SHP77 treated with DMSO at 0.1 percent for 48 hours (cell line): ENCODE measurements at regions not wholly inside any gene's neighbourhood (a gene's known extent, or its start where the extent isn't known, plus 50 kb on each side); places are given as distances from the start of the nearest gene placed in this dataset.
"Not testable (repeated sequence)": the region's sequence is repeated elsewhere in the genome, so short reads cannot be mapped to it uniquely, and the experiment has no call there.

Experiments
- DNase-seq: peaks from one replicate; lab custom pipeline; 2025; lab: John Stamatoyannopoulos, UW

DNA sequence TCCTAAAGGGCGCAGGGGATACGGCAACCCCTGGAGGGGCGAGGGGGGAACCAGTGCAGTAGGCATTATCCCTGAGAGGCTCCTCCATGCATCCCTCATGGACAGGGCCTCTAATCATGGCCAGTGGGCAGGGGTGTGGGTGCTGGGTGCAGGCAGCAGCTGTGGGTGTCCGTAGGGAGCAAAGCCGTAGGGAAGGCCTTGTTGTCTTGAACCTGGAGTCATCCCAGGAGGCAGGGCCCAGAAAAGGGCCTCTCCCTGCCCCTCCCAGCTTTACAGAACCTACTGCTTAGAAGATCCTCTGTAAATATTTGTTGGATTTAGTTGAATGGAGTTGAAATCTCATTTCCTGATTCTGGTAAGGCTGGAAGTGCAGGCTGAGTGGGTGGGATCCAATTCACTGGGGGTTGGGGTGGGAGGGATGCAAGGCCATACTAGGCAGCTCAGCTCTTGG, 207.0 kb upstream of the HAAO start:
- no peak for DNase-seq

DNA sequence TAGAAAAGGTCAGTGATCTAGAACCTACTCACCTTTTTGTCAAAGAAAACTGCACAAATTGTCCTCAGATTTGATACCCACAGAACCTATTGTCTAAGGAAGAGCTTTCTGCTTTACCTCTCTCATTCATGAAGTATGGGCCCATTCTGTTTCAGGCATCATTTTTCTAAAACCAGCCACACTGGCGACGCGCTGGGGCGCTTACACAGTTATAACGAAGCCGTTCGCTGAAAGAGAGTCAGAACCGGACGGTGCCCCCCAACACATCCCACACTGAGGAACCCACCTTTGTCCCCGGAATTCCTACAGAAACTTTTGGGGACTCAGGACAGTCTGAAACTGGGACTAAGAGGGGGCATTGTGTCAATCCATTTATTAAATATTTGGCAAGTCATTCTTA, 206.3 kb upstream of the HAAO start:
- no peak for DNase-seq

DNA sequence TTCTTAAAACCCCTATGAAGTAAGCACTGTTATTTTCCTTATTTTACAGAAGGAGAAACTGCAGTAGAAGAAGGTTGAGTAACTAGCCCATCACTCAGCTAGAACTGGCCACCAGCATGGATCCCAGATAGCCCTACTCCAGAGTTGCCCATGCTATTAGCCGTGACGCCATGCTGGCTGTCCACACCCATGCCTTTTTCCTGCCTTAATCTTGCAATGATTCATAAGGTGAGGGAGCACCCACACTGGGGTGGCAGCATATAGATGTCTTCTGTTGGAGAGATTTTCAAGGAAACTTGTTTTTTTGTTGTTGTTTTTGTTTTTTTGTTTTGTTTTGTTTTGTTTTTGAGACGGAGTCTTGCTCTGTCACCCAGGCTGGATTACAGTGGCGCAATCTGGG, 204.1 kb upstream of the HAAO start:
- no peak for DNase-seq

DNA sequence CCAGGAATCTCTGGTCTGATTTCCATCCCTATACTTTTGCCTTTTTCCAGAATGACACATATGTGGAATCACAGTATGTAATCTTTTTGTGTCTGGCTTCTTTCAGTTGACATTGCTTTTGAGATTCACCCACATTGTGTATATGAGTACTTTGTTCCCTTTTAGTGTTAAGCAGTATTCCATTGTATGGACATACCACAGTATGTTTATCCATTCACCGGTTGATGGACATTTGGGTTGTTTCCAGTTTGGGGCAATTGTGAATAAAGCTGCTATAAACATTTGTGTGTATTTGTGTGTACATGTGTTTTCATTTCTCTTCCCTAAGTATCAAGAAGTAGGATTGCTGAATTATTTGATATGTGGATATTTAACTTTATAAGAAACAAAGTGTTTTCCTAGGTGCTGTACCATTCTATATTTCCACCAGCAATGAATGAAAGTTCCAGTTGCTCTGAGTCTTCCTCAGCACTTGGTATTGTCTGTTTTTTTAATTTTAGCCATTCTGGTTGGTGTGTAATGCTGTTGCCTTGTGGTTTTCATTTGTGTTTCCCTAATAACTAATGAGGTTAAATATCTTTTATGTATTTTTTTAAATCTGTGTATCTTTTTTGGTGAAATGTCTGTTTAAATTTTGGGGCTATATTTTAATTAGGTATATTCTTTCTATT, 203.5 kb upstream of the HAAO start:
- DNase-seq: no peak

DNA sequence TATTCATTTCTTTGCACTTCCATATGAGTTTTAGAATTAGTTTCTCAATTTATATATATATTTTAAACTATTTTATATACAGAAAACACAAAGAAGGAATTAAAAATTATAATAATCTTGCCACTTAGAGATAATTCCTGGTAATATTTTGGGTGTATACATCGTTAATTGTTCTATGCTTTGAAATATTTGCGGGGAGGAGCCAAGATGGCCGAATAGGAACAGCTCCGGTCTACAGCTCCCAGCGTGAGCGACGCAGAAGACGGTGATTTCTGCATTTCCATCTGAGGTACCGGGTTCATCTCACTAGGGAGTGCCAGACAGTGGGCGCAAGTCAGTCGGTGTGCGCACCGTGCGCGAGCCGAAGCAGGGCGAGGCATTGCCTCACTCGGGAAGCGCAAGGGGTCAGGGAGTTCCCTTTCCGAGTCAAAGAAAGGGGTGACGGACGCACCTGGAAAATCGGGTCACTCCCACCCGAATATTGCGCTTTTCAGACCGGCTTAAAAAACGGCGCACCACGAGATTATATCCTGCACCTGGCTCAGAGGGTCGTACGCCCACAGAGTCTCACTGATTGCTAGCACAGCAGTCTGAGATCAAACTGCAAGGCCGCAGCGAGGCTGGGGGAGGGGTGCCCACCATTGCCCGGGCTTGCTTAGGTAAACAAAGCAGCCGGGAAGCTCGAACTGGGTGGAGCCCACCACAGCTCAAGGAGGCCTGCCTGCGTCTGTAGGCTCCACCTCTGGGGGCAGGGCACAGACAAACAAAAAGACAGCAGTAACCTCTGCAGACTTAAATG, 197.1 kb upstream of the HAAO start:
- not testable (repeated sequence) for DNase-seq

DNA sequence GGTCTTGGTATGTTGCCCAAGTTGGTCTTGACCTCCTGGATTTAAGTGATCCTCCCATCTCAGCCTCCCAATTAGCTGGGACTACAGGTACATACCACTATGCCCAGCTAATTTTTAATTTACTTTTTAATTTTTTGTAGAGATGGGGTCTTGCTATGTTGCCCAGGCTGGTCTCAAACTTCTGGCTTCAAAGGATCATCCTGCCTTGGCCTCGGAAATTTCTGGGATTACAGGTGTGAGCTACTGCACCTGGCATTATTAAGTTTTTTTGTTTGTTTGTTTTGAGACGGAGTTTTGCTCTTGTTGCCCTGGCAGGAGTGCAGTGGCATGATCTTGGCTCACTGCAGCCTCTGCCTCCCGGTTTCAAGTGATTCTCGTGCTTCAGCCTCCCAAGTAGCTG, 195.7 kb upstream of the HAAO start:
- DNase-seq: not testable (repeated sequence)

DNA sequence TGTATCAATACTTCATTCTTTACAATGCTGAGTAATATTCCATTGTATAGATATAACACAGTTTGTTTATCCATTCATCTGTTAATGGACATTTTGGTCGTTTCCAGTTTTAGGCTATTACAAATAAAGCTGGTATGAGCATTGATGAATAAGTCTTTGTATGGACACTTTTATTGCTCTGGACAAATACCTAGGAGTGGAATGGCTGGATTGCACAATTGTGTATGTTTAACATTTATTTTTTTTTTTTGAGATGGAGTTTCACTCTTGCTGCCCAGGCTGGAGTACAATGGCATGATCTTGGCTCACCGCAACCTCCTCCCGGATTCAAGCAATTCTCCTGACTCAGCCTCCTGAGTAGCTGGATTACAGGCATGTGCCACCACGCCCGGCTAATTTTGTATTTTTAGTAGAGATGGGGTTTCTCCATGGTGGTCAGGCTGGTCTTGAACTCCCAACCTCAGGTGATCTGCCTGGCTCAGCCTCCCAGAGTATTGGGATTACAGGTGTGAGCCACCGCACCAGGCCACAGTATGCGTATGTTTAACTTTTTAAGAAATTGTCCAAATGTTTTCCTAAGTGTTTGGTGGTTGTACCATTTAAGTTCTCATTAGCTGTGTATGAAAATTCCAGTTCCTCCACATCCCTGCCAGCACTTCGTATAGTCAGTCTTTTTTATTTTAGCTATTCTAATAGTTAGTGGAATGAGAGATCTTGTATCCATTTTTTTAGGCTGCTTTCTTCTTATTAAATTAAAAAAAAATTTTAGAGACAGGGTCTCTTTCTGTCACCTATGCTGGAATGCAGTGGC, 194.9 kb upstream of the HAAO start:
- DNase-seq: no peak

DNA sequence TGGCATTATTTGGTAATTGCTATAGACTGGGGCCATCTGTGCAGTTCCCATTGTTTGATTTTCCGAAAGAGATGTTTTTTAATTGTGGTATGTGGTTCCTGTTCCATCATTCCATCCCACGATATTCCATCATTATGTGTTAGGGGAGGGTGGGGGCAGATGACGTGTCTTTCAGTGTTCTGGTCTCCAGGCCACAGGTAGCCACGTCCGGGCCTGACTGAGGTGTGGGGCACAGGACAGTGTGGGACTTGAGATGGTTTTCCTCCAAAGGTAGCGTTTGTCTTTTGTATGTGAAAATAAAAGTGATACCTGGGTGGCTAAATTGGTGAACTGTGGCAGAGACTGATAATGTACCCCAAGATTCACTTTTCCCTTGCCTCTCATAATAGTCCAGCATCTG, 192.2 kb upstream of the HAAO start:
- DNase-seq: no peak

DNA sequence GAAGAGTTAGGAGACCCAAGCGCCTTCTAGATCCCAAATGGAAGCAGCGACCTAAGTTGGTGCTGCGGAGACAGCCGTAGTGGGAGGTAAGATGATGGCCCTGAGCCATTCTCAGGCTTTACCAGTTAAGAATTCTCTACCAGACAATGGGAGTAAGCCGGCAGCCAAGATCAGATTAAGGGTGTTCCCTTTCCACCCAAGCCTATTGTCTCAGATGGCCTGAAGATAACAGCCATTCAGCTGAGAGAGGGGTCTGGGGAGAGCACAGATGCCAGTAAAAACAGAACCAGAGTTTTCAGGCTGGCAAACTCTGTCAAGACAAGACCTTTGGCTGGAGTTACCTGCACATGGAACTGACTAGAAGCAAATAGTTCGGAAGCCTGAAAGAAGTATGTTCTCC, 191.7 kb upstream of the HAAO start:
- DNase-seq: no peak

DNA sequence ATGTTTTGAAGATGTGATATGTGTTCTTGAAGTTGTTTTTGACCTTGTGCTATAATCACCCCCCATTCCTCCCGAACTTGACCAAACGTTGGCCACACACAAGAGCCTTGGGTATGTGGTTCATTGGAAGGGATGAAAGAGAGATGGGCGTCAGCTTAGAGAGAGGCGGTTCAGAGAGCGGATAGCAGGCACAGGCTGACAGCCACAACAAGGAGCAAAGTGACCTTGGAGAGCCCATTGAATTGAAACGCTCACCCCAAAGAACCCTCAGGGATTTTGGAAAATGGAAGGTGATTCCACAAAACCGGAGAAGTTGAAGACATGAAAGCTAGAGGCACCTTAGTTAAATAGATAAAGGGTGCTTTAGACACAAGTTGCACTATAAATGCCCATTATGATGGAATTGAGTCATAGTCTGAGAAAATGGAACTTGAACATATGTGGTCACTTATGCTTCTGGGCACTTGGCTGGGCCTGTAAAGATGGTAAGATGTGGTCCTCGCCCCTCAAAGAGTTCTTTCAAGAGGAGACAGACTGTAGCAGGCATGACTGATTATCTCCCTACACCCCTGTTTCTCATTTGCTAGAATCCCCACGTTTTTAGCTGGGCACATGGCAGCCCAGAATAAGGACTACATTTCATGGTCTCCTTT, 188.5 kb upstream of the HAAO start:
- DNase-seq: no peak

DNA sequence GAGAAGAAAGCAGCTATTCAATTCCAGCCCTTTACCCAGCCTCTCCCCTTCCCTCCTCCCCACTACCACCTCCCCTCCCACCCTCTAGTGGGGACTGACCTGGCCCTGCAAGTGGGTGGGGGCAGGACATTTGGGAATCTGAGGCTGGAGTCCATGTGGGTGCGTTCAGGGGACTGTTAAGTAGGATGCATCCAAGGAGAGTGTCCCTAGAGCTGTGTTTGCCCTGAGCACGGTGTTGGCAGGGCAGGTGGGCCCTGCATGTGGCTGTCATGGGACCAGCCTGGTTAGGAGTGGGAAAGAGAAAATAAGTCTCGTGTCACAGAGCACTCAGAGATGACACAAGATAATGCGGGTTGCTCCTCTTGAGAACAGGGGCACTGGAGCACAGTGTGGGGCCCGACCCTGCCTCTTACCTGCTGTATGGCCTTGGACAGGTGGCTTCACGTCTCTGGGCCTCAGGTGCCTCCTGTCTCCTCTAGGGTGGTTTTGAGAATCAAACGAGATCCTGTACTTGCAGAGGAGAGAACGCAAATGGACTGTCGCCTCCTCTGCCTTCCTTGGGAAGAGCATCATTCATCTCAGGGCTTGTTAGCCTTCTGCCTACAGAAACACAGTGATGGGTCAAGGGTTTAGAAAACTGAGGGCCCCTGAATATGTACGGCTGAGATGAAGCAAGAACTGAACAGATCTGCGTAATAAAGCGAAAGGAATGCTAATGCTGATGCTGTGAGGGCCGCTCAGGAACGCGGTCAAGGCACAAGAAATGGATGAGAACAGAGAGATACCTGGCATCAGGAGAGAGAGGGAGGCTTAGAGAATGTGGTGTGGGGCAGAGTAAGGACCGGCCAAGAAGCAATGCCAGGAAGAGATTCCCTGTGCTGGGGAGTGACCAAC, 187.7 kb upstream of the HAAO start:
- DNase-seq: no peak

DNA sequence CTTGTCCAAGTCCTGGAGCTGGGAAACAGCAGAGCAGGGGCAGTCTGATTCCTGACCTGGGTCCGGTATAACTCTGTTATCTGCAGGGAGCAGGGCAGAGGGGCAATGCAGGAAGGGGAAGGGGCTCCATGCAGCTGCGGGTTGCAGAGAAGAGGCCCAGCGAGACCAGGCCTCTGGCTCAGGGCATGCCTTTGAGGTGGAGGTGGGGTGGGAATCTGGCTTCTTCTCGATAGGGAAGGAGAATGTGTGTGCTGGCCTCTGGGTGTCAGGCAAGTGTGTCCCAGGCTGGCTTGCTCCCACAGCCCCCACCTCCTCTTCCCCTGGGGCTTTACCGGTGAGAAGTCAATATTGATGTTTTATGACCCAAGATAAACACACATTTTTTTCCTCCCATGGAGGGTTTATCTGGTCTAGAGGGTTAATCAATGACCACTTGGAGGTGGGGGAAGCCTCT, 187.1 kb upstream of the HAAO start:
- DNase-seq: no peak

DNA sequence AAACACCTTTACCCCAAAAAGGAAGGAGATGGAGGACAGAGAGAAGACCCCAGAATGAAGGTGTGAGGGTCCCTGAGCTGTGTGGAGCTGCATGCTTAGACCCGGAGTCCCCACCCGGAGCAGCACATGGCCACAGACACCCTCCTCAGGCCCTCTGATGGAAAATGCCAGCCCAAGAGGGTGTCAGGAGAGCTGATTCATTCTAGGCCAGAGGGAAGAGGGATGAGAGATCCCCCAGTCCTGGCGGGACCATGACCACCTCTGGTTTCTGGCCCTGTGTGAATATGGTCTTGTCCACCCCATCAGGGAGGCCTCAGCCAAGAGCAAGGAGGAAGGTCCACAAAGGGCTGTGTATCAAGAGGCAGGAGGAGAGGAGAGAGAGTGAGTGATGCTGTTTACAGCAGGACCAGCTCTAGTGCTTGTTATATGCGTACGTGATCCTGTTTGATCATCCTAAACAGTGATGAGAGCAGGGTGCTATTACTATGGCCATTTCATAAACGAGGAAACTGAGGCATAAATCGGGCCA, 186.6 kb upstream of the HAAO start:
- DNase-seq: no peak

DNA sequence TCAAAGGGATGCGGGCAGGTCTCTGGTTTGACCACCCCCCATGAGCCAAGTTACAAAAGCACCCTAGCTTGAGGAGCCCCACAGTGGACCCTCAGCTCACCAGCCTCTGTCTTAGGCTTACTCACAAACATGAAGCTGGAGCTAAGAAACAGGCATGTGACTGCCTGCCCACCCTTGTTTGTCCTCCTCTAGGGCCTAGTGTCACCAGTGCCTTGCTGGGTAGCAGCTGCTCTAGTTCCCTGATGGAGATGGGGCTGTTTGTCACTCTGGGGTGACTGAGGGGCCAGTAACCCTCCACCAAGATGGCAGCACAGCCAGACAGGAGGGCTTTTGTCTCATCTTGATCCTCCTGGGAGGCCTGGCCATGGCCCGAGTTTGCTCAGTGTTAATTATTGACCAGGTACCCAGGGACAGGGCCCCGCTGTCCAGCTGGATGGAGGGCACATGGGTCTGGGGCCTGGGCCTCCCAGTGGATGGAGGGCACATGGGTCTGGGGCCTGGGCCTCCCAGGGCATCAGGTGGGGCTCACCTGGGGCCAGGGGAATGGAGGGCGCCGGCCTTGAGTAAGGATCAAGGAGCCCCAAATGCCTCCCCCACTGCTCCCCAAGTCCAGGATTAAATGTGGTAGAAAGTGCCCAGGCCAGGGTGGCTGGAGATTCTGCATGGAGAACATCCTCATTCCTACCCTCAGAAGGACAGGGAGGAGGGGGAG, 185.9 kb upstream of the HAAO start:
- DNase-seq: no peak

DNA sequence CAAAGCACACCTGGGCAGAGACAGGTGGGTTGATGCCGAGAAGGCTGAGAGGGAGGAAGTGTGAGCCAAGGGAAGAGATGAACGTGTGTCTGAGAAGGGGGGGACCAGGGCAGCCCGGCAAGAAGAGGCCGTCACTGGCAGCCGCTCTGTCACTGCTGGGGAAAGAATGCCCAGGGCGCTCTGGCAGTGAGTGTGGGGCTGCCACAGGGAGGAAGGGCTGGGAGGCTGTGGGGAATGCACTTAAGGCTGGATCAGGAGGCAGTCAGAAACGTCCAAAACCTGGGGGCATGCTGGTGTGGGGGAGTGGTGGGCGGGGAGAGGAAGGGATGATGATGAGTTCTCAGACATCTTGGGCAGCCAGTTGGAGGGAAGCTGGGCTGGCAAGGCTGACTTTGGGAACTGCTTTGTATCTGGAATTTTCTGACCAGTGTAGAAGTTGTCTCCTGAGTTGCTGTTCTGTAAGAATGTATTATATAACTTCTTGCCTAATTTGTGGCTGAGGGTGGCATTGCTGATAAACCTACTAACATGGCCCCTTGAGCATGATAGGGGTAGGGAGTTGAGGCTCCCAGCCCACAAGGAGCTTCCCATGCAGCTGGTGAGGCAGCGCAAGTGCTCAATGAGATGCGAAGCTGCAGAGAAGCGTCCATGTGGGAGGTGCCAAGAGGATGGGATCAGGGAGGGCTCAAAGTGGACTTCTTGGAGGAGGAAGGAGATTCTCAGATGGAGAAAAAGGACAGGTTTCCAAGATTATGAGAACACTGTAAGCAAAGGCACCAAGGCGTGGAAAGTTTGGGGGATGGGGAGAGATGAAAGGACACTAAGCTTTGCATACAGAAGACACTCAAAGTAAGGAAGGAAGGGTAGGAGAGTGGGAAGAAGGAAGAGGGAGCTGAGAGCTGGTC, 185.1 kb upstream of the HAAO start:
- no peak for DNase-seq

DNA sequence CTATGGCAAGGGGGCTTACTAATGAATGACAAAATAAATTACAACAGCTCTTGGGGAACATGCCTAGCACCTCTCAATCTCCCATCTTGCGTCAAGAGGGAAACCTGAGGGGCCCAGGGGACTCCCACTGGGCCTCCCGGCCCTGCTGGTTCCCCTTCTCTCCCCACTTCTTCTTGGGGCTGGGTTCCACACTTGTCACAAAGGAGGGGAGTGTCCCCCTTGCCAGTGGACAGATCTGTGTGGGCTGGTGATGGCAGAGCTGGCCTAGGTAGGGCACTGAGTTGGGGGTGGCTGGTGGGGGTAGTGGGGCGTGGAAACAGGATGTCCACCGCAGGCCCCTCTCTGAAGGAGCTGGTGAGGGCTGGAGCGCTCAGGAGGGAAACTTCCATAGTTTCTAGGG, 184.0 kb upstream of the HAAO start:
- no peak for DNase-seq

DNA sequence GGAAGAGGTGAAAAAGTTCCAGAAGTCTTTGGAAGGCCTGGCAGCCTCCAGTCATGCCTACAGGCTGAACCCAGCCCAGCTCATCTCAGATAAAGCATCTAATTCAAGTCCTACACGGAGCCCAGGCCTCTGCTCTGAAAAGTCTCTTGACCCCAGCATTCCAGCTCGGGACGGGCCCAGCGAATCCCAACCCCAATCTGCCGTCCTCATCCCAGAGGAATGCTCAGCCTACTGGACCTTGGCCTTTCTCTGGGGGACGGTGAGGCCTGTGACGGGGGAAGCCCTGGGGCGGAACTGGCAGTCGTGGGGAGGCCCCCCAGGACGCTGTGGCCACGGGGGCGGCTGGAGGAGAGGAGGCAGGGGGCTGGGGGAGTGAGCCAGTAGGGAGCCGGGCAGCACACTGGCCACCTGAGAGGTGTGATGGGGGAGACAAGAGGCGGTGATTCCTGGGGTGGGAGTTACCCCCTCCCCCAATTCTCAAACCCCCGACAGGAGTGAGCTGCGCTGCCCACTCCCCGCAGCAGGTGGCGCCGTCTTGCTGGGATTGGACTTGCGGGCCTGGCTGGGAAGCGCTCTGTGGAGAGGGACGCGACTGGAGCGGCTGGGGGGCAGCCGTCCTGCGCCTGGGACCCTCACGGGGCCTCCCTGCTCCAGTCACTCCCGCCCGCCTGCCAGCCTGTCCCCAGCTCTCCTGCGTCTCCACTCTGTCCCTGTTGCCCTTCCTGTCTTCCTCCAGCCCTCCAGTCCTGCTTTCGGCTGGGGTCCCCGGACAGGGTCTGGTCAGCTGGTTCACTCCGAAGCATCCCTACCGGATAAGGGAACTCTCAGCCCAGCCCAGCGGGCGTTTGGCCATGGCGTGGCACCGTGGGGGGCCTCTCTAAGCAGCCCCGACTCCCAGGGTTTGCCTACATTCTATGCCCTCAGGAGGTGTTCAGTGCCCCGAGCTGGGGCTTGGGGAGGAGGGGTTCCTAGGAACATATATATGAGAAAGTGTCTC, 182.6 kb upstream of the HAAO start:
- DNase-seq: no peak

DNA sequence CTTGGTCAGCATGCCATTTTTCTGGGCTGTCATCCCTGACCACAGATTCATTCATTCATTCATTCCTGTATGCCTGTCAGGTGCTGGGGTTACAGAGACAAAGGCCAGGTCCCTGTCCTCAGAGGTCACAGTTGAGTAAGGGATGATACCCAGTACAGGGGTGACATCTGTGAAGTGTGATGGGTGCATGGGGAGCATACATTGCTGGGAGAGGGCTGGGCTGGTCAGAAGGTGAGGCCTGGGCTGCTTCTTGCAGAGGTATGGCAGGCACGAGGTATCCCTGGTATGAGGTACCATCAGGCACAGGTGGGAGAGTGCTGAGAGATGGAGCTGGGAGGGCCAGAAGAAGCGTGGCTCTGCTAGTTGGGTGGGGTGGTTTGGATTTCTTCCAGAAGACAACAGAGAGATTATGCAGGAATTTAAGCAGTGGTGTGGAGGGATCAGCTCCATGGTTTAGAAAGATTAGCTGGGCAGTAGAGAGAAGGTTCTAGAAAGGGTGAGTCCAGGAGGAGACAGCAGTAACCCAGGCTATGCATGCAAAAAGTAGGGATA, 181.9 kb upstream of the HAAO start:
- DNase-seq: no peak
